Mesenchymal stem cell (in vitro differentiated cells and primary cell): ENCODE measurements at regions not wholly inside any gene's neighbourhood (a gene's known extent, or its start where the extent isn't known, plus 50 kb on each side); places are given as distances from the start of the nearest gene placed in this dataset.

ENCODE experiments used
- DNase-seq: peaks from one replicate; pipeline ENCODE4 v3.0.0-alpha.2; 2013
- H2AFZ ChIP-seq: one replicate; pipeline ENCODE4 v1.6.1; 2013; ENCODE audit warnings: low read depth, mild to moderate bottlenecking, control low read depth, inconsistent platforms, low read length, moderate library complexity
- H2AK5ac ChIP-seq: 2 replicates; pipeline ENCODE4 v1.6.1; 2013; ENCODE audit warnings: low read length, moderate library complexity, mild to moderate bottlenecking, inconsistent platforms; ENCODE audit not compliant: severe bottlenecking
- H2BK120ac ChIP-seq: one replicate; pipeline ENCODE4 v1.6.1; 2013; ENCODE audit warnings: low read depth, mild to moderate bottlenecking, inconsistent platforms, low read length, moderate library complexity
- H2BK12ac ChIP-seq, 2 experiments: one replicate each; pipeline ENCODE4 v1.6.1; 2013; ENCODE audit warnings: inconsistent platforms in 2 of 2, low read length in 2 of 2, mild to moderate bottlenecking in 2 of 2, moderate library complexity in 2 of 2, control low read depth in 1 of 2
- H2BK15ac ChIP-seq: one replicate; pipeline ENCODE4 v1.6.1; 2013; ENCODE audit warnings: mild to moderate bottlenecking, low read depth, inconsistent platforms; ENCODE audit not compliant: poor library complexity, severe bottlenecking
- H2BK5ac ChIP-seq: 2 replicates; pipeline ENCODE4 v1.6.1; 2013; ENCODE audit warnings: low read depth, mild to moderate bottlenecking, low read length, control low read depth, inconsistent platforms; ENCODE audit not compliant: poor library complexity, severe bottlenecking
- H3K14ac ChIP-seq, 2 experiments: one replicate each; pipeline ENCODE4 v1.6.1; 2013; ENCODE audit warnings: inconsistent platforms in 2 of 2, low read length in 2 of 2, control low read depth in 1 of 2, mild to moderate bottlenecking in 1 of 2, moderate library complexity in 1 of 2
- H3K18ac ChIP-seq, 2 experiments: one replicate each; pipeline ENCODE4 v1.6.1; 2013; ENCODE audit warnings: inconsistent platforms in 2 of 2, low read length in 2 of 2, control low read depth in 1 of 2, low read depth in 1 of 2, mild to moderate bottlenecking in 1 of 2
- H3K23ac ChIP-seq, 2 experiments: one replicate each; pipeline ENCODE4 v1.6.1; 2013; ENCODE audit warnings: inconsistent platforms in 2 of 2, low read length in 2 of 2, mild to moderate bottlenecking in 2 of 2, moderate library complexity in 2 of 2, control low read depth in 1 of 2
- H3K27ac ChIP-seq: 2 replicates; pipeline ENCODE4 v1.5.1; 2013; ENCODE audit warnings: mild to moderate bottlenecking, moderate library complexity, low read length, control low read depth, inconsistent platforms; ENCODE audit not compliant: poor library complexity, severe bottlenecking
- H3K27me3 ChIP-seq, 2 experiments: 2 replicates each; pipeline versions ENCODE4 v1.6.1 to v1.7.0; 2013; ENCODE audit warnings: low read length in 2 of 2, mild to moderate bottlenecking in 2 of 2, moderate library complexity in 2 of 2, control low read depth in 1 of 2, inconsistent platforms in 1 of 2; ENCODE audit not compliant: control insufficient read depth in 1 of 2, insufficient read depth in 1 of 2
- H3K36me3 ChIP-seq, 2 experiments: 2 replicates each; pipeline versions ENCODE4 v1.6.1 to v1.7.0; 2013; ENCODE audit warnings: low read length in 2 of 2, control low read depth in 1 of 2, inconsistent platforms in 1 of 2, low read depth in 1 of 2, mild to moderate bottlenecking in 1 of 2; ENCODE audit not compliant: insufficient read depth in 2 of 2, control insufficient read depth in 1 of 2
- H3K4ac ChIP-seq, 2 experiments: one replicate each; pipeline ENCODE4 v1.6.1; 2013; ENCODE audit warnings: inconsistent platforms in 2 of 2, low read length in 2 of 2, mild to moderate bottlenecking in 2 of 2, moderate library complexity in 2 of 2, control low read depth in 1 of 2, low read depth in 1 of 2
- H3K4me1 ChIP-seq: 2 replicates; pipeline ENCODE4 v1.6.1; 2013; ENCODE audit warnings: low read depth, low read length, control low read depth; ENCODE audit not compliant: control insufficient read depth, insufficient read depth
- H3K4me2 ChIP-seq: 2 replicates; pipeline ENCODE4 v1.6.1; 2013; ENCODE audit warnings: low read length, mild to moderate bottlenecking, inconsistent platforms; ENCODE audit not compliant: poor library complexity, severe bottlenecking
- H3K4me3 ChIP-seq, 2 experiments: 2 replicates each; pipeline versions ENCODE4 v1.5.1 to v1.7.0; 2013; ENCODE audit warnings: low read length in 2 of 2, mild to moderate bottlenecking in 2 of 2, control low read depth in 1 of 2, low read depth in 1 of 2; ENCODE audit not compliant: insufficient read depth in 1 of 2
- H3K79me1 ChIP-seq: replicated peaks from 2 replicates; pipeline ENCODE4 v1.6.1; 2013; ENCODE audit warnings: mild to moderate bottlenecking, control low read depth, low read length, inconsistent platforms; ENCODE audit not compliant: poor library complexity, severe bottlenecking
- H3K9ac ChIP-seq: 2 replicates; pipeline ENCODE4 v1.7.0; 2013; ENCODE audit warnings: mild to moderate bottlenecking, low read length, moderate library complexity
- H3K9me3 ChIP-seq: 2 replicates; pipeline ENCODE4 v1.7.0; 2013; ENCODE audit warnings: mild to moderate bottlenecking, low read length; ENCODE audit not compliant: control insufficient read depth
- H4K8ac ChIP-seq: one replicate; pipeline ENCODE4 v1.6.1; 2013; ENCODE audit warnings: inconsistent platforms, mild to moderate bottlenecking, low read length, moderate library complexity
- H4K91ac ChIP-seq: one replicate; pipeline ENCODE4 v1.6.1; 2013; ENCODE audit warnings: mild to moderate bottlenecking, low read length, inconsistent platforms
- WGBS: methylation state at CpG from one replicate; pipeline ENCODE4 v1.1.7; 2013; ENCODE audit warnings: mixed read lengths; 5-methylcytosine and 5-hydroxymethylcytosine counted together

- DNase-seq = no peak
- Histone ChIP-seq H3K4ac (no peak overlapping the region), H2BK5ac (no peak overlapping the region), H4K91ac (no peak overlapping the region), H3K23ac (no peak overlapping the region), H3K36me3 (no peaks in the 10 kb centered on the region), H3K14ac (no peak overlapping the region), H3K4me3 (no peak overlapping the region), H3K27me3 (no peaks in the 10 kb centered on the region), H3K4me1 (no peaks in the 10 kb centered on the region), H3K9me3 (no peaks in the 10 kb centered on the region), H3K4me2 (no peak overlapping the region), H3K9ac (no peak overlapping the region), H2AK5ac (no peak overlapping the region), H2BK15ac (no peak overlapping the region), H3K27ac (no peak overlapping the region), H2BK12ac (no peak overlapping the region), H4K8ac (no peak overlapping the region), H3K18ac (no peak overlapping the region), H3K79me1 (no peaks in the 10 kb centered on the region), H2AFZ (no peak overlapping the region), H2BK120ac (no peak overlapping the region)
- 90% methylated on average over 2 of the region's 2 CpGs for WGBS
These were observed 818.8 kb upstream of the TYRP1 start for GRCh38 chr9:11874414-11874813.

- no peak for DNase-seq
- Histone ChIP-seq H3K23ac (no peak overlapping the region), H3K4me3 (no peak overlapping the region), H3K36me3 (no peaks in the 10 kb centered on the region), H3K79me1 (no peaks in the 10 kb centered on the region), H3K4me1 (no peaks in the 10 kb centered on the region), H3K9ac (no peak overlapping the region), H3K27ac (no peak overlapping the region), H3K14ac (no peak overlapping the region), H4K8ac (no peak overlapping the region), H3K4me2 (no peak overlapping the region), H3K4ac (no peak overlapping the region), H3K18ac (no peak overlapping the region), H2AFZ (no peak overlapping the region), H2AK5ac (no peak overlapping the region), H4K91ac (no peak overlapping the region), H2BK5ac (no peak overlapping the region), H2BK12ac (no peak overlapping the region), H3K9me3 (no peaks in the 10 kb centered on the region), H2BK15ac (no peak overlapping the region), H3K27me3 (no peaks in the 10 kb centered on the region), H2BK120ac (no peak overlapping the region)
- 100% methylated on average over 1 of the region's 1 CpG for WGBS
These were observed 800.8 kb upstream of the TYRP1 start for GRCh38 chr9:11892401-11892800.

DNA sequence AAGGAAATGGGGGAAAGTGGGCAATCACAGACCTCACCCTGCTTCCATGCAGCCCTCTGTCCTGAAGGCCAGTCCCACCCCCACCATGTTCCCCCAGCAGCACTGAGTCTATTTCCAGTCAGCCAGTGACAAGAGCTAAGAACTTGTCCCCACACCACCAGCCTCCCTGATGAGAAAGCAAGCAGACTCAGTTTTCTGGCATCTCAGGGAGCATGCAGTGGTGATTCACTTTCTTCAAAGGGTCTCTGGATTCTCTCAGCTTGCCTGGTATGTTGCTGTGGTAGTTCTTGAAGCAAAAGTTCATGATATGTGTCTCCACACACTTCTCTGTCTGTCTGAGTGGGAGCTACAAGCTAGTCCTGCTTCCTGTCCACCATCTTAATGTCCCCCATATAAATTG lies 799.9 kb upstream of the TYRP1 start:
- Histone ChIP-seq H3K14ac (no peak overlapping the region), H4K91ac (no peak overlapping the region), H2BK120ac (no peak overlapping the region), H2AFZ (no peak overlapping the region), H3K23ac (no peak overlapping the region), H2AK5ac (no peak overlapping the region), H2BK5ac (no peak overlapping the region), H3K4ac (no peak overlapping the region), H3K79me1 (no peaks in the 10 kb centered on the region), H3K4me1 (no peaks in the 10 kb centered on the region), H4K8ac (no peak overlapping the region), H3K9me3 (no peaks in the 10 kb centered on the region), H3K4me3 (no peak overlapping the region), H3K27me3 (no peaks in the 10 kb centered on the region), H3K9ac (no peak overlapping the region), H3K27ac (no peak overlapping the region), H3K4me2 (no peak overlapping the region), H3K36me3 (no peaks in the 10 kb centered on the region), H3K18ac (no peak overlapping the region), H2BK12ac (no peak overlapping the region), H2BK15ac (no peak overlapping the region)
- peak; percentile 83 for DNase-seq

DNA sequence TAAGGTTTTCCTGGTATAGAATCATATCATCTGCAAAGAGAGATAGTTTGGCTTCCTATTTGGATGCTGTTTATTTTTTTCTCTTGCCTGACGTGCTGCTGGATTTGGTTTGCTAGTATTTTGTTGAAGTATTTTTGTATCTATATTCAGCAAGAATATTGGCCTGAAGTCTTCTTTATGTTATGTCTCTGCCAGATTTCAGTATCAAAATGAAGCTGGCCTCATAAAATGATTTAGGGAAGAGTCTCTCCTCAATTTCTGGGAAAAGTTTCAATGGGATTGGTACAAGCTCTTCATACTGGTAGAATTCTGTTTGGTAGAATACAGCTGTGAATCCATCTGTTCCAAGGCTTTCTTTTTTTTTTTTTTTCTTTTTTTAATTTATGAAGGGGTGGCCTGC lies 799.0 kb upstream of the TYRP1 start:
- H4K91ac ChIP-seq = no peak overlapping the region
- H3K27me3 ChIP-seq = no peaks in the 10 kb centered on the region
- no peaks in the 10 kb centered on the region for H3K9me3 ChIP-seq
- no peak overlapping the region for H3K14ac ChIP-seq
- no peak overlapping the region for H2BK12ac ChIP-seq
- no peak overlapping the region for H2AK5ac ChIP-seq
- no peaks in the 10 kb centered on the region for H3K79me1 ChIP-seq
- H3K4me3 ChIP-seq = no peak overlapping the region
- H3K4me1 ChIP-seq = no peaks in the 10 kb centered on the region
- WGBS = 88% methylated on average over 1 of the region's 1 CpG
- H4K8ac ChIP-seq = no peak overlapping the region
- no peak overlapping the region for H2BK15ac ChIP-seq
- no peak overlapping the region for H3K27ac ChIP-seq
- no peak for DNase-seq
- no peak overlapping the region for H2BK120ac ChIP-seq
- no peak overlapping the region for H3K23ac ChIP-seq
- H3K36me3 ChIP-seq = no peaks in the 10 kb centered on the region
- H2AFZ ChIP-seq = no peak overlapping the region
- H3K4ac ChIP-seq = no peak overlapping the region
- H3K18ac ChIP-seq = no peak overlapping the region
- no peak overlapping the region for H3K4me2 ChIP-seq
- no peak overlapping the region for H2BK5ac ChIP-seq
- H3K9ac ChIP-seq = no peak overlapping the region
